ENCODE measurements at regions not wholly inside any gene's neighbourhood (a gene's known extent, or its start where the extent isn't known, plus 50 kb on each side); places are given as distances from the start of the nearest gene placed in this dataset.

DNA sequence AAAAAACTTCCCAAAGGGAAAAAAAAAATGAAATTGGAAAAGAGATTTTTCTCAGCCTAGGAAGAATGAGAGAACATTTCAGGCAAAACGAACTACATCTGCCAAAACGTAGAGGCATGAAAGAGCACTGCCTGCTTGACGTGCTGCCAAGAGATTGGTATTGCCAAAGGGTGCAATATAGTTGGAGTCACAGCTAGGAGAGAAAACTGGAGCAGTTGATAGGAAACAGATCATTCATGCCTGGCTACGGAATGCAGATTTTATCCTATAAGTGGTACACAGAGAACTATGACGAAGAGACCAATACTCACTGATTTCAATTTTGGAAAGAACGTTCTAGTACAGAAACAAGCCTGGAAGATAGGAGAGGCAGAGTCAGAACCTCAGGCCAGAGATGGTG is 68.4 kb upstream of the IQCM start (continued):
- no peak for TF ChIP-seq XRCC4 (IDR thresholded peaks at IDR 0.05; ENCODE audit: extremely low read depth, insufficient read depth, insufficient read length)
- TF ChIP-seq SRF (CRISPR knock-in tag; IDR thresholded peaks at IDR 0.05) = no peak

DNA sequence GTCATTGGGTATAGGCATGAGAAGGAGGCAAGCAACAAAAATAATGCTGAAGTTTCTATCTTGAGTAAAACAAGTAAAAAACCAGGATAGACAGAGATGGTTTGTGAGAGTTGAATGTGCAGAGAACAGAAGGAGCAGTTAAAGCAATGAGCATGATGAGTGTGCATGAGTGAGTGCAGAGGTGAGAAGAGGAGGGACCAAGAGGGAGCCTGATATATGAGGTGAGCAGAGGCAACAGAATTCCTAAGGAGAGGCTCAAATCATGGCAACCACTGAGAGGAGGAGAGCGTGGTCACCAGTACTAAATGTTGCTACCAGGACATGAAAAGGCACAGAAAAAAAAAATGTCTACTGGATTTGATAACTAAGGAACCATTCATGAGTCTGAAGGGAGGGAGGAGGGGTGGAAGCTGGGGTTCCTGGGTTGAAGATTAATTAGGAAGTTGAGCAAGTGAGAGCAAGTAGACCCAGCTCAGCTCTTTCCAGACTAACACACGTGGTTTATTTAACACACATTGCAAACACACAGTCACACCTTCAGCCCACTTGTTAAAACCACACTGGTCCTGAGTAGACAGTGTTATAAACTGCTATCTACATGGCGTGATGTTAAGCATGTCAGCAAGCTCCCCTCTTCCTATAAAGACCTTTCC is 69.0 kb upstream of the IQCM start:
- Histone ChIP-seq H2AFZ (ENCODE audit: low read depth, low read length) (no peak overlapping the region), H3K4me2 (ENCODE audit: insufficient read depth, low read length) (no peak overlapping the region), H3K9me3 (replicated peaks; ENCODE audit: control insufficient read depth, insufficient read depth, low read depth, low read length) (no peaks in the 10 kb centered on the region), H3K9me1 (ENCODE audit: control insufficient read depth, insufficient read depth, low read length) (no peaks in the 10 kb centered on the region), H3K79me2 (ENCODE audit: control insufficient read depth, insufficient read depth, low read length) (no peaks in the 10 kb centered on the region), H4K20me1 (replicated peaks; ENCODE audit: control insufficient read depth, insufficient read depth, low read length) (no peaks in the 10 kb centered on the region), H3K36me3 (ENCODE audit: control insufficient read depth, insufficient read depth, low read length) (no peaks in the 10 kb centered on the region), H3K27ac (ENCODE audit: extremely low read depth, low read depth, low read length) (no peak overlapping the region), H3K27me3 (ENCODE audit: control insufficient read depth in 2 of 2, insufficient read depth in 2 of 2, low read length in 2 of 2) (no peaks in the 10 kb centered on the region), H3K9ac (ENCODE audit: insufficient read depth in 1 of 2, low read depth in 2 of 2, low read length in 2 of 2) (no peak overlapping the region), H3K4me1 (replicated peaks in 1 of 2; ENCODE audit: control insufficient read depth in 2 of 2, insufficient read depth in 2 of 2, low read length in 2 of 2) (no peaks in the 10 kb centered on the region), H3K4me3 (no peak overlapping the region)
- intact Hi-C loops (cut with micrococcal nuclease) = no loop called here
- DNase-seq (ENCODE audit: extremely low read depth in 1 of 4, low spot score in 3 of 4) (no peak), ATAC-seq (no peak), FAIRE-seq (no peak)
- WGBS (ENCODE audit: insufficient coverage, low coverage, missing lambda C conversion rate) = 0% methylated on average over 3 of the region's 3 CpGs
- BruUV-seq (replicated peaks) = no TSS peak
- CTCF ChIA-PET (ENCODE audit: low intra/inter-chr PET ratio) = no interaction called here
- POLR2A ChIA-PET = no interaction called here
- in situ Hi-C loops (cut with MboI) = no loop called here
- TF ChIP-seq RFX7 (CRISPR knock-in tag; IDR thresholded peaks at IDR 0.05) = no peak
- no peak for TF ChIP-seq PHB2 (IDR thresholded peaks at IDR 0.05; ENCODE audit: low read depth)
- TF ChIP-seq ZNF77 (CRISPR knock-in tag; IDR thresholded peaks at IDR 0.05) = no peak
- TF ChIP-seq, protein P1, sequence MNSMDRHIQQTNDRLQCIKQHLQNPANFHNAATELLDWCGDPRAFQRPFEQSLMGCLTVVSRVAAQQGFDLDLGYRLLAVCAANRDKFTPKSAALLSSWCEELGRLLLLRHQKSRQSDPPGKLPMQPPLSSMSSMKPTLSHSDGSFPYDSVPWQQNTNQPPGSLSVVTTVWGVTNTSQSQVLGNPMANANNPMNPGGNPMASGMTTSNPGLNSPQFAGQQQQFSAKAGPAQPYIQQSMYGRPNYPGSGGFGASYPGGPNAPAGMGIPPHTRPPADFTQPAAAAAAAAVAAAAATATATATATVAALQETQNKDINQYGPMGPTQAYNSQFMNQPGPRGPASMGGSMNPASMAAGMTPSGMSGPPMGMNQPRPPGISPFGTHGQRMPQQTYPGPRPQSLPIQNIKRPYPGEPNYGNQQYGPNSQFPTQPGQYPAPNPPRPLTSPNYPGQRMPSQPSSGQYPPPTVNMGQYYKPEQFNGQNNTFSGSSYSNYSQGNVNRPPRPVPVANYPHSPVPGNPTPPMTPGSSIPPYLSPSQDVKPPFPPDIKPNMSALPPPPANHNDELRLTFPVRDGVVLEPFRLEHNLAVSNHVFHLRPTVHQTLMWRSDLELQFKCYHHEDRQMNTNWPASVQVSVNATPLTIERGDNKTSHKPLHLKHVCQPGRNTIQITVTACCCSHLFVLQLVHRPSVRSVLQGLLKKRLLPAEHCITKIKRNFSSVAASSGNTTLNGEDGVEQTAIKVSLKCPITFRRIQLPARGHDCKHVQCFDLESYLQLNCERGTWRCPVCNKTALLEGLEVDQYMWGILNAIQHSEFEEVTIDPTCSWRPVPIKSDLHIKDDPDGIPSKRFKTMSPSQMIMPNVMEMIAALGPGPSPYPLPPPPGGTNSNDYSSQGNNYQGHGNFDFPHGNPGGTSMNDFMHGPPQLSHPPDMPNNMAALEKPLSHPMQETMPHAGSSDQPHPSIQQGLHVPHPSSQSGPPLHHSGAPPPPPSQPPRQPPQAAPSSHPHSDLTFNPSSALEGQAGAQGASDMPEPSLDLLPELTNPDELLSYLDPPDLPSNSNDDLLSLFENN (IDR thresholded peaks at IDR 0.05; ENCODE audit: low read depth in 2 of 2, low read length in 2 of 2) = no peak
- TF ChIP-seq, protein P2, sequence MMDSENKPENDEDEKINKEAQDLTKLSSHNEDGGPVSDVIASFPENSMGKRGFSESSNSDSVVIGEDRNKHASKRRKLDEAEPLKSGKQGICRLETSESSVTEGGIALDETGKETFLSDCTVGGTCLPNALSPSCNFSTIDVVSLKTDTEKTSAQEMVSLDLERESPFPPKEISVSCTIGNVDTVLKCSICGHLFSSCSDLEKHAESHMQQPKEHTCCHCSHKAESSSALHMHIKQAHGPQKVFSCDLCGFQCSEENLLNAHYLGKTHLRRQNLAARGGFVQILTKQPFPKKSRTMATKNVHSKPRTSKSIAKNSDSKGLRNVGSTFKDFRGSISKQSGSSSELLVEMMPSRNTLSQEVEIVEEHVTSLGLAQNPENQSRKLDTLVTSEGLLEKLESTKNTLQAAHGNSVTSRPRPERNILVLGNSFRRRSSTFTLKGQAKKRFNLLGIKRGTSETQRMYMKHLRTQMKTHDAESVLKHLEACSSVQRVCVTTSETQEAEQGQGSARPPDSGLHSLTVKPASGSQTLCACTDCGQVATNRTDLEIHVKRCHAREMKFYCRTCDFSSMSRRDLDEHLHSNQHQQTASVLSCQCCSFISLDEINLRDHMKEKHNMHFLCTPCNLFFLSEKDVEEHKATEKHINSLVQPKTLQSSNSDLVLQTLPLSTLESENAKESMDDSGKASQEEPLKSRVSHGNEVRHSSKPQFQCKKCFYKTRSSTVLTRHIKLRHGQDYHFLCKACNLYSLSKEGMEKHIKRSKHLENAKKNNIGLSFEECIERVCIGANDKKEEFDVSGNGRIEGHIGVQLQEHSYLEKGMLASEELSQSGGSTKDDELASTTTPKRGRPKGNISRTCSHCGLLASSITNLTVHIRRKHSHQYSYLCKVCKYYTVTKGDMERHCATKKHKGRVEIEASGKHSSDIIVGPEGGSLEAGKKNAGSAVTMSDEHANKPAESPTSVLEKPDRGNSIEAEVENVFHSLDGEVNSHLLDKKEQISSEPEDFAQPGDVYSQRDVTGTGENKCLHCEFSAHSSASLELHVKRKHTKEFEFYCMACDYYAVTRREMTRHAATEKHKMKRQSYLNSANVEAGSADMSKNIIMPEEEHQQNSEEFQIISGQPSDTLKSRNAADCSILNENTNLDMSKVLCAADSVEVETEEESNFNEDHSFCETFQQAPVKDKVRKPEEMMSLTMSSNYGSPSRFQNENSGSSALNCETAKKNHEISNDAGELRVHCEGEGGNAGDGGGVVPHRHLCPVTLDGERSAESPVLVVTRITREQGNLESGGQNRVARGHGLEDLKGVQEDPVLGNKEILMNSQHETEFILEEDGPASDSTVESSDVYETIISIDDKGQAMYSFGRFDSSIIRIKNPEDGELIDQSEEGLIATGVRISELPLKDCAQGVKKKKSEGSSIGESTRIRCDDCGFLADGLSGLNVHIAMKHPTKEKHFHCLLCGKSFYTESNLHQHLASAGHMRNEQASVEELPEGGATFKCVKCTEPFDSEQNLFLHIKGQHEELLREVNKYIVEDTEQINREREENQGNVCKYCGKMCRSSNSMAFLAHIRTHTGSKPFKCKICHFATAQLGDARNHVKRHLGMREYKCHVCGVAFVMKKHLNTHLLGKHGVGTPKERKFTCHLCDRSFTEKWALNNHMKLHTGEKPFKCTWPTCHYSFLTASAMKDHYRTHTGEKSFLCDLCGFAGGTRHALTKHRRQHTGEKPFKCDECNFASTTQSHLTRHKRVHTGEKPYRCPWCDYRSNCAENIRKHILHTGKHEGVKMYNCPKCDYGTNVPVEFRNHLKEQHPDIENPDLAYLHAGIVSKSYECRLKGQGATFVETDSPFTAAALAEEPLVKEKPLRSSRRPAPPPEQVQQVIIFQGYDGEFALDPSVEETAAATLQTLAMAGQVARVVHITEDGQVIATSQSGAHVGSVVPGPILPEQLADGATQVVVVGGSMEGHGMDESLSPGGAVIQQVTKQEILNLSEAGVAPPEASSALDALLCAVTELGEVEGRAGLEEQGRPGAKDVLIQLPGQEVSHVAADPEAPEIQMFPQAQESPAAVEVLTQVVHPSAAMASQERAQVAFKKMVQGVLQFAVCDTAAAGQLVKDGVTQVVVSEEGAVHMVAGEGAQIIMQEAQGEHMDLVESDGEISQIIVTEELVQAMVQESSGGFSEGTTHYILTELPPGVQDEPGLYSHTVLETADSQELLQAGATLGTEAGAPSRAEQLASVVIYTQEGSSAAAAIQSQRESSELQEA (IDR thresholded peaks at IDR 0.05; ENCODE audit: low read depth) = no peak
- no peak for TF ChIP-seq PHF21A (IDR thresholded peaks at IDR 0.05; ENCODE audit: borderline replicate concordance, low read depth)
- no peak for TF ChIP-seq ZNF253 (CRISPR knock-in tag; conservative IDR thresholded peaks at IDR 0.05)

Measured in K562 (cell line).